NB4 (cell line): ENCODE measurements at regions not wholly inside any gene's neighbourhood (a gene's known extent, or its start where the extent isn't known, plus 50 kb on each side); places are given as distances from the start of the nearest gene placed in this dataset.
A peak's percentile ranks its signal among the peaks of the same experiment; 100 is the strongest.

Experiments
- DNase-seq: peaks from one replicate; pipeline ENCODE4 v3.0.0; 2010; ENCODE audit warnings: low read depth
- H3K4me3 ChIP-seq: one replicate; pipeline ENCODE4 v1.5.1; 2011; ENCODE audit warnings: mild to moderate bottlenecking, low read depth, low read length, moderate library complexity
- MYC ChIP-seq: IDR thresholded peaks from 2 replicates; pipeline ENCODE4 v1.6.1; 2011; ENCODE audit warnings: low read depth, low read length
- POLR2A ChIP-seq: IDR thresholded peaks from 2 replicates; pipeline ENCODE4 v1.6.1; 2011; ENCODE audit warnings: mild to moderate bottlenecking; ENCODE audit not compliant: insufficient read length; ENCODE audit errors: extremely low read depth
- TF ChIP-seq, protein P1 (sequence below): IDR thresholded peaks from 2 replicates; pipeline ENCODE4 v1.6.1; 2011; ENCODE audit warnings: low read depth, low read length
- TF ChIP-seq, protein P2 (sequence below): IDR thresholded peaks from one replicate; pipeline ENCODE4 v1.5.1; 2012; ENCODE audit warnings: low read depth, low read length

DNA sequence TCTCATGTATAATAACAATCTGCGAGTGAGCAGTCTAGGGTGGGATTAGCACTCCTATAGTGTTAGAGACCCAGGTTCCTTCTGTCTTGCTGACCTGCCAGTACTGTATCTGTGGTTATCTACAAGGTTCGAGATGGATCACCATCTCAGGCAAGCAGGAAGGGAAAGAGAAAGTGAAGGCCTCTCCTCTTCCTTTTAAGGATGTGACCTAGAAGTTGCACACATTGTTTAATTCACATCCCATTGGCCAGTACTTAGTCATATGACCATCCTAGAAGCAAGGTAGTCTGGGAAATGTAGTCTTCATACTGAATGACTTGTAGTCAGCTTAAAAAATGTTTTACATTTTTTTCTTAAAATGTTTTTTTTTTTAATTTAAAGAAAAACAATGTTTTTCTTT lies 168.6 kb downstream of the CARTPT start:
- TF ChIP-seq MYC (no peak), POLR2A (no peak)
- TF ChIP-seq, protein P1, sequence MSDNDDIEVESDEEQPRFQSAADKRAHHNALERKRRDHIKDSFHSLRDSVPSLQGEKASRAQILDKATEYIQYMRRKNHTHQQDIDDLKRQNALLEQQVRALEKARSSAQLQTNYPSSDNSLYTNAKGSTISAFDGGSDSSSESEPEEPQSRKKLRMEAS, result no peak
- TF ChIP-seq, protein P2, sequence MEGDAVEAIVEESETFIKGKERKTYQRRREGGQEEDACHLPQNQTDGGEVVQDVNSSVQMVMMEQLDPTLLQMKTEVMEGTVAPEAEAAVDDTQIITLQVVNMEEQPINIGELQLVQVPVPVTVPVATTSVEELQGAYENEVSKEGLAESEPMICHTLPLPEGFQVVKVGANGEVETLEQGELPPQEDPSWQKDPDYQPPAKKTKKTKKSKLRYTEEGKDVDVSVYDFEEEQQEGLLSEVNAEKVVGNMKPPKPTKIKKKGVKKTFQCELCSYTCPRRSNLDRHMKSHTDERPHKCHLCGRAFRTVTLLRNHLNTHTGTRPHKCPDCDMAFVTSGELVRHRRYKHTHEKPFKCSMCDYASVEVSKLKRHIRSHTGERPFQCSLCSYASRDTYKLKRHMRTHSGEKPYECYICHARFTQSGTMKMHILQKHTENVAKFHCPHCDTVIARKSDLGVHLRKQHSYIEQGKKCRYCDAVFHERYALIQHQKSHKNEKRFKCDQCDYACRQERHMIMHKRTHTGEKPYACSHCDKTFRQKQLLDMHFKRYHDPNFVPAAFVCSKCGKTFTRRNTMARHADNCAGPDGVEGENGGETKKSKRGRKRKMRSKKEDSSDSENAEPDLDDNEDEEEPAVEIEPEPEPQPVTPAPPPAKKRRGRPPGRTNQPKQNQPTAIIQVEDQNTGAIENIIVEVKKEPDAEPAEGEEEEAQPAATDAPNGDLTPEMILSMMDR, result no peak
- no peak overlapping the region for H3K4me3 ChIP-seq
- DNase-seq, result peak; percentile 65

DNA sequence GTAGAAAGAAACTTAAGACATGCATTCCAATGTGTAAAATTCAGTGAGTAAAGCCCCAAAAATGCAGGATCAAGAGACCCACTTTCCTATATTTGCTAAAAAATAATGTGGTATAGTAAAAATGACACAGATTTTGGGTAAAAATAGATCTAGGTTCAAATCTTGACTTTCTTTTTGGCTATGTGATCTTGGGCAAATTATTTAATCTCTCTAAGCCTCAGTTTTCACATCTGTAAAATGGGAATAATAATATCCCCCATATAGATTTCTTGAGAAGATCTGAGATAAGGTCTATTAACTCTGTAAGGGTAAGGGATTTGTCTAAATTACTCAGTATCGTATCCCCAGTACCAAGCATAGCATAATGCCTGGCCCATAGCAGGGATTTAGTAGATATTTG lies 172.3 kb downstream of the CARTPT start:
- no peak overlapping the region for H3K4me3 ChIP-seq
- TF ChIP-seq MYC, result no peak
- TF ChIP-seq, protein P1, result no peak
- no peak for TF ChIP-seq POLR2A
- TF ChIP-seq, protein P2, result no peak
- no peak for DNase-seq

DNA sequence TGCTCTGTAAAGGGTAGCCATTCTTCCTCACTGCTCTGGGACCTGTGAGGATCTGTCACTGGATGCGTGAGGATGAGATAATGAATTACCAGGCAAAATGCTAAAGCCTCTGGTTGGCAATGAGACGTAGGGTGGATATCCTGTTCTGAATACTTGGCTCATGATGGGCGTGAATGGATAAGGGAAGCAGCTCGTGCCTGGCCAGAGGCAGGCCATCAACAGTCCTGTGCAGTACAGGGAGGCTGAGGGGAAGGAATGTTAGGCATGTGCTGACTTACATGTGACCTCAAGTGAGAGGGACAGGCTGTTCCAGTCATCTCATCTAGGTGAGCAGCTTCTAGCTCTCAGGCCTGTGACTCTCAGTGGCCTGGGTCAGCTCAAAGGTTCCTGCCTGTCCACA lies 172.8 kb downstream of the CARTPT start:
- DNase-seq, result no peak
- TF ChIP-seq MYC (no peak), POLR2A (no peak)
- TF ChIP-seq, protein P1, result no peak
- TF ChIP-seq, protein P2, result no peak
- no peak overlapping the region for H3K4me3 ChIP-seq

DNA sequence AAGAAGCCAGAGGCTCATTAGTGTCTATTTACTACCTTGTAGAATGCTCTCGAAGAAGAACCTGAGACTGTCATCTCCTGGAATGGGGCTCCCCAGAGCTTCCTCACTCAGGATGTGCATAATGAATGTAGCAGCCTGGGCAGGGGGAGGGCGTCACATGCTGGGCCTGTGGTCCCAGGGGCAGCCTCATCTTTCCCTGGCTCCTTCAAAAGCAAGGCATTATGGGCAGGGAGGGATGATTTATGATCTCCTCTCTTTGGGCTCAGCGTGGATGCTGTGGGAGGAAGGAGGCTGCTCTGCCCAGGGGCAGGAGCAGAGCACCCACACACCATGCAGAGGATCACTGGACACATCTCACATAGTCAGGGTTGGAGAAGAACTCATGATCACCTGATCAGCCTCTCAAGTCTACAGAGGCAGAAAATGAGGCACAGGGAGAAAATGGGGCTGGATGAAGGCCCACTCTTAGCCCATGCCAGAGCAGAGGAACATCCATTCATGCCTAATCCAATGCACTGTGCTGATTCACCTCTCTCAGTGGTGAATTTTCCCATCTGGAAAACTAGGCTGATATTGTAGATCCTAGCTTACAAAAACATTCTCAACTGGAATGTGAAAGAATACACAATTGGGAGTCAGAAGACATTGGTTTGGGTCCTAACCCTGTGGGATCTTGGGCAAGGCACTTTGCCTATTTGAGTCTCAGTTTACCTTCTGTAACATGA lies 173.7 kb downstream of the CARTPT start:
- TF ChIP-seq, protein P1, result no peak
- TF ChIP-seq, protein P2, result no peak
- TF ChIP-seq MYC (no peak), POLR2A (no peak)
- no peak for DNase-seq
- H3K4me3 ChIP-seq, result no peak overlapping the region

DNA sequence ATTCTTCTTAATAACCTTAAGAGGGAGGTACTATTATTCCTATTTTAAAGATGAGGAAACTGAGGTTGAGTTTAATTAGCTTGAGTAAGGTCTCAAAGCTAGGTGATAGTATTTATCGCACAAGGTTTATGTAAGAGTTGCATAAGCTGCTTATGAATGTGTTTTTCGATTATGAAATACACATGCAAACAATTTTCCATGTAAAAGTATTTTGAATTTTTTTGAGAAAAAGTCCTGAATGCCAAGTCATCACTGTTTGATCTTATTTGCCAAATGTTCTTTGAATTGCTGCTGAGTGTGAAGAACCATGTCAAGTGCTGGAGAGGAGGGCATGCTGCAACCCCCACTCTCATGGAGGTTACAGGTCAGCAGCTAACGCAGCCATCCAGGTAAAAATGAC lies 174.4 kb downstream of the CARTPT start:
- TF ChIP-seq, protein P1, result no peak
- TF ChIP-seq MYC (no peak), POLR2A (no peak)
- H3K4me3 ChIP-seq, result no peak overlapping the region

DNA sequence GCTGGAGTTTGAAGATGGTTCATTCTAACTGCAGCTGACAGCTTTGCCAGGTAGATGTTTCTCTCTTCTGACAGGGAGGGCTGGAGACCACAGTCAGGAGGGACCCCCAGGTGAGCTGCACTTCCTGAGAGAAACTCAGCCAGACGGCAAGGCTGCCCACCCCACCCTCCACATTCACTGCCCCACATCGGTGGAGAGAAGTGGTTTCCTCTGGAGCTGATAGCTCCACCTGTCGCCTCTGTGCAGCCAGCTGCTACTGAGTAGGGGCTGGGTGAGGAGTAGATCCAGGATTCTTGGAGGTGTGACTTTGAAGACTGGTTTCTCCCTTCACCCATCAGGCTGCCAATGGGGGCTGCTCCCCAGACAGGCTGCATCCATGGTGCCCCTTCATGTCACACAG lies 175.0 kb downstream of the CARTPT start:
- no peak overlapping the region for H3K4me3 ChIP-seq
- no peak for DNase-seq
- TF ChIP-seq POLR2A, result no peak
- TF ChIP-seq, protein P2, result no peak
- TF ChIP-seq MYC, result no peak
- TF ChIP-seq, protein P1, result no peak

More for the DNA sequence above, 174.4 kb downstream of the CARTPT start:
- no peak for DNase-seq
